ENCODE measurements at regions not wholly inside any gene's neighbourhood (a gene's known extent, or its start where the extent isn't known, plus 50 kb on each side); places are given as distances from the start of the nearest gene placed in this dataset.

GRCh38 chr6:164105705-164106104 lies 691.2 kb downstream of the QKI start:
- TF ChIP-seq POLR2AphosphoS5 (IDR thresholded peaks at IDR 0.05; ENCODE audit: low read depth, low read length) (no peak), TAF1 (IDR thresholded peaks at IDR 0.05; ENCODE audit: borderline replicate concordance, insufficient read depth, low read length) (no peak), SIN3A (IDR thresholded peaks at IDR 0.05; ENCODE audit: borderline replicate concordance, insufficient read depth, low read length) (no peak)
